ENCODE measurements at regions not wholly inside any gene's neighbourhood (a gene's known extent, or its start where the extent isn't known, plus 50 kb on each side); places are given as distances from the start of the nearest gene placed in this dataset.

GRCh38 chr4:26116057-26116456 lies 202.0 kb downstream of the SMIM20 start:
- DNase-seq, result no peak
- Mint-ChIP-seq H3K27me3 (ENCODE audit: low read depth in 3 of 3) (peaks cover 9 to 15% (median 10%) of the 10 kb centered on the region in 3 donors), H3K4me3 (no peak overlapping the region), H3K27ac (peak overlapping the region in 1 of 7 donors; percentile 16), H3K36me3 (no peaks in the 10 kb centered on the region), H3K9me3 (peaks cover 11 to 28% (median 26%) of the 10 kb centered on the region in 7 donors), H3K4me1 (peaks cover 9% of the 10 kb centered on the region)
- Histone ChIP-seq H2AFZ (ENCODE audit: insufficient read depth, low read depth, low read length, poor library complexity, severe bottlenecking) (no peak overlapping the region), H3K27me3 (ENCODE audit: control insufficient read depth in 2 of 2, insufficient read depth in 2 of 2, low read length in 2 of 2) (peaks cover 0 to 2% of the 10 kb centered on the region in 2 donors), H3K79me2 (ENCODE audit: insufficient read depth, low read length) (no peaks in the 10 kb centered on the region), H3K9me3 (replicated peaks in 1 of 2; ENCODE audit: control insufficient read depth in 1 of 2, insufficient read depth in 1 of 2, low read length in 2 of 2) (peaks cover 16 to 17% of the 10 kb centered on the region in 2 donors), H3K4me2 (replicated peaks; ENCODE audit: extremely low read depth, low read length, poor library complexity, severe bottlenecking) (no peak overlapping the region), H3K4me3 (replicated peaks in 1 of 3; ENCODE audit: low read depth in 2 of 3, low read length in 3 of 3) (no peak overlapping the region), H3K4me1 (ENCODE audit: control insufficient read depth in 1 of 2, insufficient read depth in 2 of 2, low read length in 2 of 2) (peaks cover 6 to 11% of the 10 kb centered on the region in 2 donors), H3K9ac (ENCODE audit: insufficient read depth, low read length, poor library complexity, severe bottlenecking) (no peak overlapping the region), H3K36me3 (replicated peaks in 1 of 2; ENCODE audit: control insufficient read depth in 1 of 2, insufficient read depth in 2 of 2, low read length in 2 of 2) (no peaks in the 10 kb centered on the region), H4K20me1 (ENCODE audit: insufficient read depth, low read length) (no peaks in the 10 kb centered on the region), H3K27ac (ENCODE audit: low read depth in 1 of 2, low read length in 2 of 2) (no peak overlapping the region)
- intact Hi-C loops (cut with micrococcal nuclease), result loop anchor here in 1 of 2 donors (5.0 kb wide), 1 partner anchor 36 kb away; no protein-coding TSS in a partner anchor
- TF ChIP-seq, protein P1, sequence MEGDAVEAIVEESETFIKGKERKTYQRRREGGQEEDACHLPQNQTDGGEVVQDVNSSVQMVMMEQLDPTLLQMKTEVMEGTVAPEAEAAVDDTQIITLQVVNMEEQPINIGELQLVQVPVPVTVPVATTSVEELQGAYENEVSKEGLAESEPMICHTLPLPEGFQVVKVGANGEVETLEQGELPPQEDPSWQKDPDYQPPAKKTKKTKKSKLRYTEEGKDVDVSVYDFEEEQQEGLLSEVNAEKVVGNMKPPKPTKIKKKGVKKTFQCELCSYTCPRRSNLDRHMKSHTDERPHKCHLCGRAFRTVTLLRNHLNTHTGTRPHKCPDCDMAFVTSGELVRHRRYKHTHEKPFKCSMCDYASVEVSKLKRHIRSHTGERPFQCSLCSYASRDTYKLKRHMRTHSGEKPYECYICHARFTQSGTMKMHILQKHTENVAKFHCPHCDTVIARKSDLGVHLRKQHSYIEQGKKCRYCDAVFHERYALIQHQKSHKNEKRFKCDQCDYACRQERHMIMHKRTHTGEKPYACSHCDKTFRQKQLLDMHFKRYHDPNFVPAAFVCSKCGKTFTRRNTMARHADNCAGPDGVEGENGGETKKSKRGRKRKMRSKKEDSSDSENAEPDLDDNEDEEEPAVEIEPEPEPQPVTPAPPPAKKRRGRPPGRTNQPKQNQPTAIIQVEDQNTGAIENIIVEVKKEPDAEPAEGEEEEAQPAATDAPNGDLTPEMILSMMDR (IDR thresholded peaks at IDR 0.05), result no peak
- 91% methylated on average over 4 of the region's 4 CpGs for WGBS (ENCODE audit: insufficient coverage)

DNA sequence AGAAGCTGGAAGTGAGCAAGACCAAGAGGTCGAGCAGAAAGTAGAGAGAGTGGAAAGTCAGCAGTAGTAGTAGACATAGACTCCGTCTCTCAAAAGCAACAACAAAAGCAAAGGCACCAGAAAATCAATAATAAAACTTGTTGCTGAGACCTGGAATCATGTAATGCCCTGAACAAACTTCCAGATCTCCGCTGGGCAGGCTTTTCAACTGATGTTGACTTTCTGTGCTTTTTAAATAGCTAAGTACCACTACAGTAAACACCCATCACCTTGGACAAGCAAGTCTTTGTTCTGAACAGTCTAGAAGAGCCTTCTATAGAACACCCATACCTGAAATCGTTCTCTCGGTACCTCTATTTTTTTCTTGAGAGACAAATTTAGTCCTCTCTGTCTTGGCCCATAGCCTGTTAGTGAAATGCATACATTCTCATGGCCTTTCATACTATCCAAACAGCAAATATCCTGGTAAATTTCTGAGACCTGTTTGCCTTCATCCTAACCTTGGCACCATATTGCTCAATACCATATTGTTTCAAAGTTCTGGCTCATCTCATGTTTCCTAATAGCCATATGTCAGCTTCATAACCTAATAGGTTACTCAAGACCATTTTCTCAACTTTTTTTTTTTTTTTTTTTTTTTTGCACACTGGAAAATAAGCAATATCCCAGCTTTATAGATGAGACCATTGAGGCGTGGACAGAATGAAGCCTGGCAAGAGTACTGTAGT lies 200.6 kb upstream of the RBPJ start:
- H3K79me2 ChIP-seq (ENCODE audit: insufficient read depth, low read length), result no peaks in the 10 kb centered on the region
- H3K27me3 Mint-ChIP-seq (ENCODE audit: low read depth in 3 of 3), result peaks cover 9 to 14% (median 10%) of the 10 kb centered on the region in 3 donors
- WGBS (ENCODE audit: insufficient coverage), result 95% methylated on average over 2 of the region's 6 CpGs
- no peak overlapping the region for H3K4me3 ChIP-seq (replicated peaks in 1 of 3; ENCODE audit: low read depth in 2 of 3, low read length in 3 of 3)
- H3K36me3 ChIP-seq (replicated peaks in 1 of 2; ENCODE audit: control insufficient read depth in 1 of 2, insufficient read depth in 2 of 2, low read length in 2 of 2), result no peaks in the 10 kb centered on the region
- H3K36me3 Mint-ChIP-seq, result no peaks in the 10 kb centered on the region
- peak overlapping the region in 3 of 7 donors; percentile 3 to 90 (median 63) for H3K27ac Mint-ChIP-seq
- H3K27ac ChIP-seq (ENCODE audit: low read depth in 1 of 2, low read length in 2 of 2), result no peak overlapping the region
- H3K4me1 Mint-ChIP-seq, result peaks cover 13% of the 10 kb centered on the region
- H3K4me1 ChIP-seq (ENCODE audit: control insufficient read depth in 1 of 2, insufficient read depth in 2 of 2, low read length in 2 of 2), result peaks cover 9 to 16% of the 10 kb centered on the region in 2 donors
- H3K9ac ChIP-seq (ENCODE audit: insufficient read depth, low read length, poor library complexity, severe bottlenecking), result no peak overlapping the region
- TF ChIP-seq, protein P1 (IDR thresholded peaks at IDR 0.05), result no peak
- no peaks in the 10 kb centered on the region for H4K20me1 ChIP-seq (ENCODE audit: insufficient read depth, low read length)
- H3K27me3 ChIP-seq (ENCODE audit: control insufficient read depth in 2 of 2, insufficient read depth in 2 of 2, low read length in 2 of 2), result no peaks in the 10 kb centered on the region
- H3K4me2 ChIP-seq (replicated peaks; ENCODE audit: extremely low read depth, low read length, poor library complexity, severe bottlenecking), result no peak overlapping the region
- H2AFZ ChIP-seq (ENCODE audit: insufficient read depth, low read depth, low read length, poor library complexity, severe bottlenecking), result no peak overlapping the region
- peak overlapping the region in 1 of 2 donors; percentile 43 for H3K4me3 Mint-ChIP-seq
- H3K9me3 ChIP-seq (replicated peaks in 1 of 2; ENCODE audit: control insufficient read depth in 1 of 2, insufficient read depth in 1 of 2, low read length in 2 of 2), result no peaks in the 10 kb centered on the region
- peaks cover 0 to 3% (median 0%) of the 10 kb centered on the region in 7 donors for H3K9me3 Mint-ChIP-seq
- intact Hi-C loops (cut with micrococcal nuclease), result no loop called here
- peak in 2 of 3 donors; percentile 34 to 44 for DNase-seq

Measured in CD14-positive monocyte (primary cell).